Fibroblast of villous mesenchyme (primary cell): ENCODE measurements at regions not wholly inside any gene's neighbourhood (a gene's known extent, or its start where the extent isn't known, plus 50 kb on each side); places are given as distances from the start of the nearest gene placed in this dataset.

ENCODE experiments used
- DNase-seq: peaks from one replicate; pipeline ENCODE4 v3.0.0-alpha.2; 2010; ENCODE audit warnings: low read depth
- H3K4me3 ChIP-seq: 2 replicates; pipeline ENCODE4 v1.5.1; 2011; ENCODE audit warnings: low read depth, mild to moderate bottlenecking, low read length
- TF ChIP-seq, protein P1 (sequence below): IDR thresholded peaks from 2 replicates; pipeline ENCODE4 v1.5.1; 2012; ENCODE audit warnings: low read depth, mild to moderate bottlenecking, low read length; ENCODE audit not compliant: insufficient read depth

DNA sequence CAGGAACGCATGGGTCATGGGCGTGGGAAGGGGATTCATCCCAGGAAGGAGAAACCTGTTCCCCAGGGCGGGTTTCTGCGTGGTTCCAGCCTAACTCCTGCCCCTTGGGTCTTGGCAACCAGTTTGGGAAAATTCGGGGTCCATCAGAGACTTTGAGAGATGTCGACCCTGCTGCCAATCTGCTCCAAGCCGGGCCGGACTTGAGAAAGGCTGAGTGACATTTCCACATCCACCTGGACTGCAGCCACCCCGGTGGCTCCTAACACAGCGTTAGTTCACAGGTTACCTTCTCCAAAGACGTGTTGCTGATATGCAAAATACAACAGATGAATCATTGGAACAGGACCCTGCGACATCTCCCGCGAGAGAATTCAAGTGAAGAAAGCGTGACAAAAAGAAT, 627.2 kb downstream of the IRX1 start:
- no peak overlapping the region for H3K4me3 ChIP-seq
- DNase-seq: no peak
- TF ChIP-seq, protein P1, sequence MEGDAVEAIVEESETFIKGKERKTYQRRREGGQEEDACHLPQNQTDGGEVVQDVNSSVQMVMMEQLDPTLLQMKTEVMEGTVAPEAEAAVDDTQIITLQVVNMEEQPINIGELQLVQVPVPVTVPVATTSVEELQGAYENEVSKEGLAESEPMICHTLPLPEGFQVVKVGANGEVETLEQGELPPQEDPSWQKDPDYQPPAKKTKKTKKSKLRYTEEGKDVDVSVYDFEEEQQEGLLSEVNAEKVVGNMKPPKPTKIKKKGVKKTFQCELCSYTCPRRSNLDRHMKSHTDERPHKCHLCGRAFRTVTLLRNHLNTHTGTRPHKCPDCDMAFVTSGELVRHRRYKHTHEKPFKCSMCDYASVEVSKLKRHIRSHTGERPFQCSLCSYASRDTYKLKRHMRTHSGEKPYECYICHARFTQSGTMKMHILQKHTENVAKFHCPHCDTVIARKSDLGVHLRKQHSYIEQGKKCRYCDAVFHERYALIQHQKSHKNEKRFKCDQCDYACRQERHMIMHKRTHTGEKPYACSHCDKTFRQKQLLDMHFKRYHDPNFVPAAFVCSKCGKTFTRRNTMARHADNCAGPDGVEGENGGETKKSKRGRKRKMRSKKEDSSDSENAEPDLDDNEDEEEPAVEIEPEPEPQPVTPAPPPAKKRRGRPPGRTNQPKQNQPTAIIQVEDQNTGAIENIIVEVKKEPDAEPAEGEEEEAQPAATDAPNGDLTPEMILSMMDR: no peak

DNA sequence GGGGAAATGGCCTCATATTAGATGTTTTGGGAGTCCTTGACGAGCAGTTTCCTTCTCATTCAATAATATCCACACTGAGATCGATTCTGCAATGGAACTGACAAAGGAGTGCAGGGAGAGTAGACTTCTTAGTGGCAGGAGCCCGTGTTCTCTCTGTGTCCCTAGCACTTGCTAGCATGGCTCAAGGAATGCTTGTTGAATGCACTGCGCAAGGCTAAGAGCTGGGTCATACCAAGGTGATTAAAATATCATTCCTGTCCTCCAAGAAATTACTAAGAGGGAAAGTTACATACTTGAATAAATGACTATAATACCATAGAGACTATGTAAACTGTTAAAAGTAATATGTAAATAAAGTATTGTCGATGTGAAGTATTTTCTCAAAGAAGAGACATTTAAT, 630.1 kb downstream of the IRX1 start:
- no peak for DNase-seq
- TF ChIP-seq, protein P1: no peak
- no peak overlapping the region for H3K4me3 ChIP-seq

DNA sequence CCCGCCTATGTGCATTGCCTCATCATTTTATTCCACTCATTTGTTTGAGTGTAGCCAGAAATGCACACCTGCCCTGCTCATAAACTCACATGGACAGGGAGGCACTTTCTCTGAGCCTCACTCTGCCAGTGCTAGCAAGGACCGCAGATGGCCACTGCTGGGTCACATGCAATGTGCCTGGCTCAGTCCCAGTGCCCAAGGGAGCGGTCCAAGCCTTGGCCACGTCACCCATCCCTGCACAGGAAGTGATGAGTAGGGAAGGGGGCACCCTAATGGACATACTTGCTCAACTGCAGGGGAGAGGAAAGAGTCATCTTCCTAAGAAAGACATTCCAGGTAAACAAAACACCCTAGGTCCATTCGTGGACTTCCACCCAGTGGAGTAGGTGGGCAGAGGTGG, 630.9 kb downstream of the IRX1 start:
- DNase-seq: no peak
- TF ChIP-seq, protein P1: no peak
- H3K4me3 ChIP-seq: no peak overlapping the region

DNA sequence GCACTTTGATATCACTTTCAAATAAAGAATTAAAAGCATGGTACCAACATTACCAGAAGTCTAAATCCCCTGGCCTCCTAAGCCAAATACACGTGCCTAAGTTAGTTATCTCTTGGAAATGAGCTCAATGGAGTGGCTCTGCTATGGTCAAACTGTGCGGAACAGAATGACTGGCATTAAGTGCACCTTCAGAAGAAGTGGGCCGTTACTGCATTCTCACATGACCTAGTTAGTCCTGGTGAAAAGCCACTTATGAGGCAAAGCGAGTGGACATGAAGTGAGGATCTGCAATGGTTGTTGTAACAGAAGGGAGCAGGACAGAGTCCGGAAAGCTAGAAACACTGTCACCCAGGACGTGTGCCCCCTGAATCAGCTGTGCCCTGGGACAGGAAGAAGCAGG, 633.1 kb downstream of the IRX1 start:
- no peak for DNase-seq
- TF ChIP-seq, protein P1: no peak
- H3K4me3 ChIP-seq: no peak overlapping the region

DNA sequence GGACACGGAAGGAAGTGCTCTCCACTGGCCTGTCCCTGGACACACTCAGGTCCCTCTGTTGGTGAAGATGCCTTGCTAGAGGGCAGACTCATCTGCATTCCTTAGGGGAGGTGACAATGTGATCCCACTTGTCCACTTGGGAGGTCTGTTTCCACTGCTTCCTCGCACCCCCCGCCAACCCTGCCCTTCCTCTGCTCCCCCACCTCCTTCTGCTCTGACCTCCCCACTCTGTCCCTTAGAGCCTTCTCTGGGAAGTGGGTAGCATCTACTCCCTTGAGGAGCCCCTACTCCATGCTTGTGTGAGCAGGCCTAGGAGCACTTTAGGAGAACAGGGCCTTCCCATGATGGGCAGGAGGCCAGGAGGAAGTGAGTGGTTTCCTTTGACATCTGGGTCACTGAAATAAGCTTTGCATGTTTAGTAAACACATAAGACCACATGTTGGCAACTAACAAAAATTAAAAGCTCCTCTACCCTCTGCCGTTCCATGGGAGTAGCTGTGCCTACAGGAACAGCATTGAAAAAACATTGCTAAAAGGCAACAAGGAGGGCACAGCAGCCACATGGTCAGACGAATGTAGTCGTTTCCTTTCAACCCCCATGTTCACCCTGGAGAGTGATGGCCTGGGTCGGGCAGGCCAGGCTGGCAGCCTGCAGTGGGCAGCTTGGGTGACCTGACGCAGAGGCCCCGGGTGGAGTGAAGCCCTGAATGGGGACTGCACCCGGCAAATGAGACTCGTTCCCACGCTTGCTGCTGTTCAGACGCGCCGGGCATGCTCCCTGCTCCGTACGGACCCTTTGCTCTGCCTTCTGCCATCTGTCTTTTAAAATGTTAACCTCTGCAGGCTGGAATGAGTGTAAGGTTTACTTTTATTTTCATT, 634.0 kb downstream of the IRX1 start:
- DNase-seq: no peak
- no peak overlapping the region for H3K4me3 ChIP-seq
- TF ChIP-seq, protein P1: no peak

DNA sequence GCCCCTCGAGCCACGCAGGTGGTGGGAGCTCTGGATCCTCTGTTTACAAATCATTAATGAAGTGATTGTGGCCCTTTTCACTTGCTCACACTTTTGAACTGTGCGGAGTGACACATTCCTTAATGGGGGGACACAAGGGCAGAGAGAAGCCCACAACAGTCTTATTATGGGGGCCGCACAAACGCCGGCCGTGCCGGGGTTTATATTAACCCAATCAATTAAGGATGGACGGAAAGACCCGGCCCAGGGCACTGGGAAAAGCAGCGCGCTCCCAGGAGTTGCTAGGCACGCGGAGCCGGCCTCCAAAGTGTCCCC, 634.8 kb downstream of the IRX1 start:
- no peak overlapping the region for H3K4me3 ChIP-seq
- TF ChIP-seq, protein P1: no peak
- no peak for DNase-seq
